Heart left ventricle (tissue), 13 donors: ENCODE measurements at regions not wholly inside any gene's neighbourhood (a gene's known extent, or its start where the extent isn't known, plus 50 kb on each side); places are given as distances from the start of the nearest gene placed in this dataset.

ENCODE experiments used
- CTCF ChIP-seq, 12 donors: fragments of 200-600 bp; sonication (generic) in 4 of 12; IDR thresholded peaks; one replicate each; pipeline versions ENCODE4 v1.5.0 to v1.8.0; 2018 to 2022; ENCODE audit warnings: antibody characterized with exemption in 12 of 12, mild to moderate bottlenecking in 5 of 12
- POLR2A ChIP-seq, 2 donors: fragments of 450-650 bp; IDR thresholded peaks; one replicate each; pipeline ENCODE4 v1.6.1; 2017; ENCODE audit warnings: antibody characterized with exemption in 2 of 2, mild to moderate bottlenecking in 2 of 2, moderate library complexity in 2 of 2
- donor health status: ischemic (EF 13 %, LVEDD 7.1; RV severe dilation, severe dysfunction).
- donor health status: DM: no; HTN: yes; CAD: no.
- donor health status: DM: no; HTN: no; CAD: no.
- donor health status: ischemic (EF 25% LVEDD 6.9; RV normal size, moderate dysfunction).
- donor health status: ischemic (EF 25% LVEDD 5.7; RV mildly dilated, moderate dysfunction).
- donor health status: ischemic (EF 35%, LVEDD 5.7; RV mildly dilated, moderate dysfunction).
- donor health status: nonischemic (EF 11% LVEDD 7.7; RV severe dilation, severe dysfunction).
- donor health status: DM: yes; HTN: yes; CAD: no.
- donor health status: PGD.
- donor health status: ischemic (EF 29% LVEDD 5.4; RV normal size, mild dysfunction).
- donor health status: nonischemic (EF 23%, LVEDD 6.1; RV moderate dilation, normal function).

DNA sequence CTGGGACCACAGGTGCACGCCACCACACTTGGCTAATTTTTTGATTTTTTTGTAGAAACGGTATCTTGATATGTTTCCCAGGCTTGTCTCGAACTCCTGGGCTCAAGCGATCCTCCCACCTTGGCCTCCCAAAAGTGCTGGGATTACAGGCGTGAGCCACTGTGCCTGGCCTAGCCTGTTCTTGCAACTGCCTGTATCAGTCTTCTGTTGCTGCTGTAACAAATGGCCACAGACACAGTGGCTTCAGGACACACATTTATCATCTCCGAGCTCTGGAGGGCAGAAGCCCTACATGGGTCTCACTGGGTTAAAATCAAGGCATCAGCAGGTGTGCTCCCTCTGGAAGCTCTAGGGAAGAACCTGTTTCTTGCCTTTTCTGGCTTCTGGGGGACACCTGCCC, 79.9 kb upstream of the NCOR2 start:
- no peak for TF ChIP-seq CTCF (IDR thresholded peaks at IDR 0.05)
- TF ChIP-seq POLR2A (IDR thresholded peaks at IDR 0.05): no peak
